GM21576 (cell line): ENCODE measurements at regions not wholly inside any gene's neighbourhood (a gene's known extent, or its start where the extent isn't known, plus 50 kb on each side); places are given as distances from the start of the nearest gene placed in this dataset.
"Not testable (repeated sequence)": the region's sequence is repeated elsewhere in the genome, so short reads cannot be mapped to it uniquely, and the experiment has no call there.

Experiments
- ATAC-seq: cut with Tn5 transposase; IDR thresholded peaks from one replicate; pipeline ENCODE4 v1.9.1; 2021; ENCODE audit warnings: mild to moderate bottlenecking, moderate library complexity; ENCODE audit not compliant: unreplicated experiment

GRCh38 chr6:113694278-113695077 is 162.7 kb upstream of the MARCKS start:
- no peak for ATAC-seq

- no peak for ATAC-seq
Measured at GRCh38 chr6:113695516-113695915, 161.6 kb upstream of the MARCKS start.

- ATAC-seq, result peak; percentile 7
Measured at GRCh38 chr6:113696960-113697359, 160.2 kb upstream of the MARCKS start.

- peak; percentile 89 for ATAC-seq
Measured at GRCh38 chr6:113697632-113698410, 159.3 kb upstream of the MARCKS start.

GRCh38 chr6:113699239-113699638 is 157.9 kb upstream of the MARCKS start:
- ATAC-seq, result no peak

GRCh38 chr6:113701552-113702254 is 155.4 kb upstream of the MARCKS start:
- ATAC-seq, result no peak

GRCh38 chr6:113707194-113707593 is 150.0 kb upstream of the MARCKS start:
- ATAC-seq, result no peak

- ATAC-seq, result no peak
Measured at GRCh38 chr6:113709936-113710509, 147.1 kb upstream of the MARCKS start.

- no peak for ATAC-seq
Measured at GRCh38 chr6:113713665-113714064, 143.5 kb upstream of the MARCKS start.

- ATAC-seq, result no peak
Measured at GRCh38 chr6:113718588-113718987, 138.6 kb upstream of the MARCKS start.

- ATAC-seq, result no peak
Measured at GRCh38 chr6:113719064-113719463, 138.1 kb upstream of the MARCKS start.

- ATAC-seq, result no peak
Measured at GRCh38 chr6:113719545-113719944, 137.6 kb upstream of the MARCKS start.

GRCh38 chr6:113723182-113723581 is 134.0 kb upstream of the MARCKS start:
- ATAC-seq, result no peak

- not testable (repeated sequence) for ATAC-seq
Measured at GRCh38 chr6:113724927-113725326, 132.2 kb upstream of the MARCKS start.

GRCh38 chr6:113731541-113731940 is 125.6 kb upstream of the MARCKS start:
- no peak for ATAC-seq

GRCh38 chr6:113732384-113732966 is 124.7 kb upstream of the MARCKS start:
- ATAC-seq, result no peak

GRCh38 chr6:113733381-113733780 is 123.8 kb upstream of the MARCKS start:
- ATAC-seq, result no peak

GRCh38 chr6:113734982-113735381 is 122.2 kb upstream of the MARCKS start:
- ATAC-seq, result no peak

GRCh38 chr6:113735491-113735890 is 121.7 kb upstream of the MARCKS start:
- no peak for ATAC-seq

- no peak for ATAC-seq
Measured at GRCh38 chr6:113736978-113737377, 120.2 kb upstream of the MARCKS start.
